OCI-LY3 (cell line): ENCODE measurements at regions not wholly inside any gene's neighbourhood (a gene's known extent, or its start where the extent isn't known, plus 50 kb on each side); places are given as distances from the start of the nearest gene placed in this dataset.

Experiments used
- H2AFZ ChIP-seq: fragments of 200-600, 300-600 bp; shearing (Covaris generic); 2 replicates; pipeline ENCODE4 v1.6.0; 2014; ENCODE audit warnings: antibody characterized with exemption, low read depth, low read length
- H3K27ac ChIP-seq: fragments of 200-600, 300-600 bp; sonication (generic); 2 replicates; pipeline ENCODE4 v1.5.1; 2014; ENCODE audit warnings: mild to moderate bottlenecking, low read length, moderate library complexity, mixed read lengths
- H3K27me3 ChIP-seq: fragments of 200-600, 300-600 bp; sonication (generic); 2 replicates; pipeline ENCODE4 v1.6.1; 2014; ENCODE audit warnings: low read depth, low read length, mixed read lengths
- H3K36me3 ChIP-seq: fragments of 200-600, 300-600 bp; sonication (generic); replicated peaks from 2 replicates; pipeline ENCODE3; 2014; ENCODE audit warnings: low read depth, low read length, mixed read lengths
- H3K4me1 ChIP-seq: fragments of 300-600, 200-600 bp; sonication (generic); 2 replicates; pipeline ENCODE4 v1.6.1; 2014; ENCODE audit warnings: low read length, mixed read lengths
- H3K4me2 ChIP-seq: fragments of 200-600, 300-600 bp; sonication (generic); 2 replicates; pipeline ENCODE4 v1.6.1; 2014; ENCODE audit warnings: low read length, mixed read lengths
- H3K4me3 ChIP-seq: fragments of 300-600, 200-600 bp; sonication (generic); 2 replicates; pipeline ENCODE4 v1.5.1; 2014; ENCODE audit warnings: antibody characterized with exemption, mild to moderate bottlenecking, low read length, moderate library complexity
- H3K79me2 ChIP-seq: fragments of 300-600, 200-600 bp; shearing (Covaris generic); 2 replicates; pipeline ENCODE4 v1.6.1; 2014; ENCODE audit warnings: mild to moderate bottlenecking, low read length, mixed read lengths
- H3K9ac ChIP-seq: fragments of 300-600, 200-600 bp; shearing (Covaris generic); 2 replicates; pipeline ENCODE4 v1.6.0; 2014; ENCODE audit warnings: mild to moderate bottlenecking, low read length, moderate library complexity
- H3K9me3 ChIP-seq: fragments of 200-600, 300-600 bp; shearing (Covaris generic); 2 replicates; pipeline ENCODE4 v1.6.1; 2014; ENCODE audit warnings: low read length, mixed read lengths; ENCODE audit not compliant: insufficient read depth
- H4K20me1 ChIP-seq: fragments of 200-600, 300-600 bp; sonication (generic); 2 replicates; pipeline ENCODE4 v1.6.1; 2016; ENCODE audit warnings: low read length, mixed read lengths; ENCODE audit not compliant: insufficient read depth
- CTCF ChIP-seq: fragments of 200-600, 300-600 bp; sonication (generic); IDR thresholded peaks from 2 replicates; pipeline ENCODE4 v1.5.1; 2014; ENCODE audit warnings: antibody characterized with exemption, low read length, low read depth
- EZH2phosphoT487 ChIP-seq: fragments of 200-600 bp; shearing (Covaris generic); IDR thresholded peaks from 2 replicates; pipeline ENCODE4 v1.6.1; 2018; ENCODE audit warnings: antibody characterized with exemption, mixed run types, low read depth

- no peaks in the 10 kb centered on the region for H3K36me3 ChIP-seq
Observed at GRCh38 chr6:21905531-21905930, 312.0 kb downstream of the SOX4 start.

GRCh38 chr6:21906826-21907225, 313.3 kb downstream of the SOX4 start:
- Histone ChIP-seq H3K4me1 (no peaks in the 10 kb centered on the region), H3K9ac (no peak overlapping the region), H3K36me3 (no peaks in the 10 kb centered on the region), H3K9me3 (no peaks in the 10 kb centered on the region), H3K4me2 (no peak overlapping the region), H3K27ac (no peak overlapping the region), H3K4me3 (no peak overlapping the region), H3K79me2 (no peaks in the 10 kb centered on the region), H2AFZ (no peak overlapping the region), H3K27me3 (no peaks in the 10 kb centered on the region), H4K20me1 (no peaks in the 10 kb centered on the region)
- no peak for TF ChIP-seq EZH2phosphoT487
- no peak for TF ChIP-seq CTCF

More at GRCh38 chr6:21905531-21905930, 312.0 kb downstream of the SOX4 start:
- Histone ChIP-seq H3K79me2 (no peaks in the 10 kb centered on the region), H4K20me1 (no peaks in the 10 kb centered on the region), H3K27me3 (no peaks in the 10 kb centered on the region), H3K4me2 (no peak overlapping the region), H2AFZ (no peak overlapping the region), H3K4me3 (no peak overlapping the region), H3K9ac (no peak overlapping the region), H3K4me1 (no peaks in the 10 kb centered on the region), H3K9me3 (no peaks in the 10 kb centered on the region), H3K27ac (no peak overlapping the region)
- TF ChIP-seq EZH2phosphoT487 (no peak), CTCF (no peak)

- Histone ChIP-seq H2AFZ (no peak overlapping the region), H3K4me3 (no peak overlapping the region), H3K27ac (no peak overlapping the region), H3K9me3 (no peaks in the 10 kb centered on the region), H3K4me1 (no peaks in the 10 kb centered on the region), H4K20me1 (no peaks in the 10 kb centered on the region), H3K27me3 (no peaks in the 10 kb centered on the region), H3K79me2 (no peaks in the 10 kb centered on the region), H3K9ac (no peak overlapping the region), H3K36me3 (no peaks in the 10 kb centered on the region), H3K4me2 (no peak overlapping the region)
- TF ChIP-seq CTCF (no peak), EZH2phosphoT487 (no peak)
Observed at GRCh38 chr6:21907291-21907690, 313.7 kb downstream of the SOX4 start.

GRCh38 chr6:21908161-21908848, 314.8 kb downstream of the SOX4 start:
- no peak for TF ChIP-seq EZH2phosphoT487
- TF ChIP-seq CTCF = no peak
- no peak overlapping the region for H3K4me2 ChIP-seq
- H3K79me2 ChIP-seq = no peaks in the 10 kb centered on the region
- no peaks in the 10 kb centered on the region for H3K27me3 ChIP-seq
- no peak overlapping the region for H3K9ac ChIP-seq
- H3K4me3 ChIP-seq = no peak overlapping the region
- no peak overlapping the region for H2AFZ ChIP-seq
- no peaks in the 10 kb centered on the region for H4K20me1 ChIP-seq
- H3K4me1 ChIP-seq = no peaks in the 10 kb centered on the region
- H3K27ac ChIP-seq = no peak overlapping the region
- H3K9me3 ChIP-seq = no peaks in the 10 kb centered on the region
- H3K36me3 ChIP-seq = no peaks in the 10 kb centered on the region
